K562 (cell line): ENCODE measurements at regions not wholly inside any gene's neighbourhood (a gene's known extent, or its start where the extent isn't known, plus 50 kb on each side); places are given as distances from the start of the nearest gene placed in this dataset.
A peak's percentile ranks its signal among the peaks of the same experiment; 100 is the strongest.

Experiments used
- CBX3 ChIP-seq, 2 experiments: IDR thresholded peaks; 1 replicate in 1 of 2; 2 replicates in 1 of 2; pipeline ENCODE4 v1.6.1; 2012; ENCODE audit warnings: inconsistent platforms in 2 of 2, low read length in 2 of 2, borderline replicate concordance in 1 of 2, control low read depth in 1 of 2
- CTBP1 ChIP-seq: fragments of 450-650 bp; IDR thresholded peaks from 2 replicates; pipeline ENCODE4 v1.6.1; 2016; ENCODE audit warnings: borderline replicate concordance
- FUS ChIP-seq: fragments of 200-400 bp; formaldehyde crosslinking; optimal IDR thresholded peaks from 2 replicates; pipeline ENCODE3; 2017; ENCODE audit warnings: low read depth, low read length
- ILF3 ChIP-seq: fragments of 450-650 bp; IDR thresholded peaks from 2 replicates; pipeline ENCODE4 v1.6.1; 2018; ENCODE audit warnings: antibody characterized with exemption, mild to moderate bottlenecking, moderate library complexity, borderline replicate concordance
- KLF6 ChIP-seq: fragments of 250-450 bp; sonication (Bioruptor Pico); IDR thresholded peaks from 2 replicates; pipeline ENCODE4 v1.4.0; 2020; ENCODE audit warnings: mild to moderate bottlenecking, moderate library complexity, borderline replicate concordance
- LCOR ChIP-seq: sonication (generic); formaldehyde crosslinking; IDR thresholded peaks from 2 replicates; pipeline ENCODE4 v1.8.0; 2022; ENCODE audit warnings: mild to moderate bottlenecking, missing genetic modification reagents
- MCM2 ChIP-seq: fragments of 450-650 bp; IDR thresholded peaks from 2 replicates; pipeline ENCODE4 v1.6.1; 2017; ENCODE audit warnings: low read depth, mild to moderate bottlenecking
- MTA1 ChIP-seq: fragments of 450-650 bp; IDR thresholded peaks from 2 replicates; pipeline ENCODE4 v1.6.1; 2017; ENCODE audit warnings: borderline replicate concordance
- MYBL2 ChIP-seq, 2 experiments: fragments of 450-650 bp in 1 of 2; sonication (generic) in 1 of 2; formaldehyde crosslinking in 1 of 2; IDR thresholded peaks; 2 replicates each; pipeline versions ENCODE4 v1.6.1 to v1.8.1; 2017 to 2022; ENCODE audit warnings: borderline replicate concordance in 1 of 2, inconsistent platforms in 1 of 2, low read depth in 1 of 2, mild to moderate bottlenecking in 1 of 2, missing genetic modification reagents in 1 of 2, moderate library complexity in 1 of 2
- NR4A1 ChIP-seq, 2 experiments: fragments of 250-450 bp in 1 of 2; fragments of 450-650 bp in 1 of 2; sonication (Bioruptor Pico) in 1 of 2; IDR thresholded peaks; 2 replicates each; pipeline versions ENCODE4 v1.4.0 to v1.6.1; 2016 to 2020; ENCODE audit warnings: mild to moderate bottlenecking in 2 of 2, missing compliant biosample characterization in 1 of 2, missing genetic modification characterization in 1 of 2, moderate library complexity in 1 of 2
- TOE1 ChIP-seq, 2 experiments: fragments of 450-650 bp in 1 of 2; sonication (generic) in 1 of 2; formaldehyde crosslinking in 1 of 2; IDR thresholded peaks; 2 replicates each; pipeline versions ENCODE4 v1.7.1 to v1.8.0; 2016 to 2022; ENCODE audit warnings: borderline replicate concordance in 2 of 2, mild to moderate bottlenecking in 2 of 2, antibody characterized with exemption in 1 of 2, inconsistent platforms in 1 of 2, low read depth in 1 of 2, missing genetic modification reagents in 1 of 2, moderate library complexity in 1 of 2
- XRCC5 ChIP-seq: fragments of 200-400 bp; formaldehyde crosslinking; IDR thresholded peaks from 2 replicates; pipeline ENCODE4 v1.6.1; 2017; ENCODE audit warnings: low read depth, mild to moderate bottlenecking, low read length
- ZEB2 ChIP-seq: fragments of 450-650 bp; IDR thresholded peaks from 2 replicates; pipeline ENCODE4 v1.6.1; 2016
- ZNF232 ChIP-seq: sonication (generic); formaldehyde crosslinking; IDR thresholded peaks from 2 replicates; pipeline ENCODE4 v1.8.0; 2022; ENCODE audit warnings: mild to moderate bottlenecking, missing genetic modification reagents
- ZNF41 ChIP-seq: fragments of 250-450 bp; sonication (Bioruptor Pico); conservative IDR thresholded peaks from 2 replicates; pipeline ENCODE4 v1.4.0; 2020; ENCODE audit warnings: mild to moderate bottlenecking
- TF ChIP-seq, protein P1 (sequence below): sonication (generic); formaldehyde crosslinking; IDR thresholded peaks from 2 replicates; pipeline ENCODE4 v1.8.1; 2023; ENCODE audit warnings: mild to moderate bottlenecking, missing genetic modification reagents
- TF ChIP-seq, protein P2 (sequence below): IDR thresholded peaks from 2 replicates; pipeline ENCODE4 v1.6.1; 2011; ENCODE audit not compliant: insufficient read length; ENCODE audit errors: extremely low read depth
- TF ChIP-seq, protein P3 (sequence below): fragments of 250-450 bp; sonication (Bioruptor Pico); IDR thresholded peaks from 2 replicates; pipeline ENCODE4 v1.4.0; 2020; ENCODE audit warnings: mild to moderate bottlenecking
- TF ChIP-seq, protein P4 (sequence below): fragments of 450-650 bp; IDR thresholded peaks from 2 replicates; pipeline ENCODE4 v1.6.1; 2016; ENCODE audit warnings: mild to moderate bottlenecking

DNA sequence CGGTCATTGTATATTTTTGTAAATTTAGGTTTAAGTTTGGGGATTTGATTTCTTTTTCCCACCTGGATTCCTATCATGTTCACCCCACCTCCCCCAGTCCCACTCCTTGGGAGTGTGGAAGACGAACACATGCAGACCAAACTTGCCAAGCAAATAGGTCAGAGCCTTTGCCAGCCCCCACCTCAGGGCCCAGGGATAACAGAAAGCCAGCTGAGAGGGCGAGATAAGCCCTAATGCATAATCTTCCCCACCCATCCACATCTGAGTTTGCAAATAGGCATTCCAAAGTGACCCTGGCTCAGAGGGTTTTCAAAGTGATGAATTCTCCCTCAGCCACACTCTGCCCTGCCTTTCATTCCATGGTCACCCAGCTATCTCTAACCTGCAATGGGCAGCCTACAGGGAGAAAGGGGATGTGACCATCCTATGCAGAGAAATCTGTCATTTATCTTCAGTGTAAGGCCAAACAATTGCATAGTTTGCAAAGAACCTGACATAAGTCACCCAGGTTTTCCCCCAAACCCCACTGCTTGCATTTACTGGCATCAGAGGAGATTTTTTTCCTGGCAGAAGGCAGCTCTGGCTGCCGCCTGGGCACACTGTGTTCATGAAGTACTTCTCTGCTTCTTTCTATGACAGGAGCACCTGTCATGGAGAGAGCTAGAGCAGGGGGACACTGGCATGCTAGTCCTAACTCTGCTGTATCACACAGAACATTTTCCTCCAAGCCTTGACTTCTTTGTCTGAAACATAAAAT is 69.0 kb upstream of the NFIA start (continued):
- TF ChIP-seq, protein P1, sequence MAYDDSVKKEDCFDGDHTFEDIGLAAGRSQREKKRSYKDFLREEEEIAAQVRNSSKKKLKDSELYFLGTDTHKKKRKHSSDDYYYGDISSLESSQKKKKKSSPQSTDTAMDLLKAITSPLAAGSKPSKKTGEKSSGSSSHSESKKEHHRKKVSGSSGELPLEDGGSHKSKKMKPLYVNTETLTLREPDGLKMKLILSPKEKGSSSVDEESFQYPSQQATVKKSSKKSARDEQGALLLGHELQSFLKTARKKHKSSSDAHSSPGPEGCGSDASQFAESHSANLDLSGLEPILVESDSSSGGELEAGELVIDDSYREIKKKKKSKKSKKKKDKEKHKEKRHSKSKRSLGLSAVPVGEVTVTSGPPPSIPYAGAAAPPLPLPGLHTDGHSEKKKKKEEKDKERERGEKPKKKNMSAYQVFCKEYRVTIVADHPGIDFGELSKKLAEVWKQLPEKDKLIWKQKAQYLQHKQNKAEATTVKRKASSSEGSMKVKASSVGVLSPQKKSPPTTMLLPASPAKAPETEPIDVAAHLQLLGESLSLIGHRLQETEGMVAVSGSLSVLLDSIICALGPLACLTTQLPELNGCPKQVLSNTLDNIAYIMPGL (CRISPR knock-in tag): no peak; the same call in 1 of the 2 replicates
- TF ChIP-seq ZNF232 (CRISPR knock-in tag) (no peak), TOE1 (IDR thresholded peaks at IDR 0.05; ENCODE audit: borderline replicate concordance) (peak; percentile 74), TOE1 (CRISPR knock-in tag; IDR thresholded peaks at IDR 0.05; ENCODE audit: borderline replicate concordance, low read depth) (no peak), CBX3 (IDR thresholded peaks at IDR 0.05; ENCODE audit: borderline replicate concordance in 1 of 2, low read length in 2 of 2) (peak in 1 of 2 experiments; percentile 91; a peak in 1 of 3 replicates), LCOR (CRISPR knock-in tag) (peak; percentile 95), CTBP1 (peak; percentile 98), ILF3 (peak; percentile 59; the same call in 1 of the 2 replicates), ZEB2 (peak; percentile 88), MYBL2 (IDR thresholded peaks at IDR 0.05; ENCODE audit: low read depth) (peak; percentile 25; the same call in 1 of the 2 replicates), MYBL2 (CRISPR knock-in tag; IDR thresholded peaks at IDR 0.05; ENCODE audit: borderline replicate concordance) (no peak), MTA1 (peak; percentile 75), FUS (no peak), MCM2 (no peak), KLF6 (CRISPR knock-in tag) (0 out of 2 replicates have a peak, but pooled peaks have one; percentile 9), NR4A1 (CRISPR knock-in tag; IDR thresholded peaks at IDR 0.05) (no peak), NR4A1 (tag; IDR thresholded peaks at IDR 0.05) (peak; percentile 84; the same call in 1 of the 2 replicates), XRCC5 (0 out of 2 replicates have a peak, but pooled peaks have one; percentile 71), ZNF41 (no peak; the same call in 1 of the 2 replicates)
- TF ChIP-seq, protein P2, sequence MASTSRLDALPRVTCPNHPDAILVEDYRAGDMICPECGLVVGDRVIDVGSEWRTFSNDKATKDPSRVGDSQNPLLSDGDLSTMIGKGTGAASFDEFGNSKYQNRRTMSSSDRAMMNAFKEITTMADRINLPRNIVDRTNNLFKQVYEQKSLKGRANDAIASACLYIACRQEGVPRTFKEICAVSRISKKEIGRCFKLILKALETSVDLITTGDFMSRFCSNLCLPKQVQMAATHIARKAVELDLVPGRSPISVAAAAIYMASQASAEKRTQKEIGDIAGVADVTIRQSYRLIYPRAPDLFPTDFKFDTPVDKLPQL: no peak
- TF ChIP-seq, protein P3, sequence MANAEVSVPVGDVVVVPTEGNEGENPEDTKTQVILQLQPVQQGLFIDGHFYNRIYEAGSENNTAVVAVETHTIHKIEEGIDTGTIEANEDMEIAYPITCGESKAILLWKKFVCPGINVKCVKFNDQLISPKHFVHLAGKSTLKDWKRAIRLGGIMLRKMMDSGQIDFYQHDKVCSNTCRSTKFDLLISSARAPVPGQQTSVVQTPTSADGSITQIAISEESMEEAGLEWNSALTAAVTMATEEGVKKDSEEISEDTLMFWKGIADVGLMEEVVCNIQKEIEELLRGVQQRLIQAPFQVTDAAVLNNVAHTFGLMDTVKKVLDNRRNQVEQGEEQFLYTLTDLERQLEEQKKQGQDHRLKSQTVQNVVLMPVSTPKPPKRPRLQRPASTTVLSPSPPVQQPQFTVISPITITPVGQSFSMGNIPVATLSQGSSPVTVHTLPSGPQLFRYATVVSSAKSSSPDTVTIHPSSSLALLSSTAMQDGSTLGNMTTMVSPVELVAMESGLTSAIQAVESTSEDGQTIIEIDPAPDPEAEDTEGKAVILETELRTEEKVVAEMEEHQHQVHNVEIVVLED (CRISPR knock-in tag): 0 out of 2 replicates have a peak, but pooled peaks have one; percentile 10
- TF ChIP-seq, protein P4, sequence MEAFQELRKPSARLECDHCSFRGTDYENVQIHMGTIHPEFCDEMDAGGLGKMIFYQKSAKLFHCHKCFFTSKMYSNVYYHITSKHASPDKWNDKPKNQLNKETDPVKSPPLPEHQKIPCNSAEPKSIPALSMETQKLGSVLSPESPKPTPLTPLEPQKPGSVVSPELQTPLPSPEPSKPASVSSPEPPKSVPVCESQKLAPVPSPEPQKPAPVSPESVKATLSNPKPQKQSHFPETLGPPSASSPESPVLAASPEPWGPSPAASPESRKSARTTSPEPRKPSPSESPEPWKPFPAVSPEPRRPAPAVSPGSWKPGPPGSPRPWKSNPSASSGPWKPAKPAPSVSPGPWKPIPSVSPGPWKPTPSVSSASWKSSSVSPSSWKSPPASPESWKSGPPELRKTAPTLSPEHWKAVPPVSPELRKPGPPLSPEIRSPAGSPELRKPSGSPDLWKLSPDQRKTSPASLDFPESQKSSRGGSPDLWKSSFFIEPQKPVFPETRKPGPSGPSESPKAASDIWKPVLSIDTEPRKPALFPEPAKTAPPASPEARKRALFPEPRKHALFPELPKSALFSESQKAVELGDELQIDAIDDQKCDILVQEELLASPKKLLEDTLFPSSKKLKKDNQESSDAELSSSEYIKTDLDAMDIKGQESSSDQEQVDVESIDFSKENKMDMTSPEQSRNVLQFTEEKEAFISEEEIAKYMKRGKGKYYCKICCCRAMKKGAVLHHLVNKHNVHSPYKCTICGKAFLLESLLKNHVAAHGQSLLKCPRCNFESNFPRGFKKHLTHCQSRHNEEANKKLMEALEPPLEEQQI: peak; percentile 94
